ENCODE measurements at regions not wholly inside any gene's neighbourhood (a gene's known extent, or its start where the extent isn't known, plus 50 kb on each side); places are given as distances from the start of the nearest gene placed in this dataset.

- TF ChIP-seq CTCF (conservative IDR thresholded peaks at IDR 0.05 in 1 of 2, IDR thresholded peaks at IDR 0.05 in 1 of 2; ENCODE audit: low read depth in 1 of 2, low read length in 2 of 2) (no peak), EZH2 (IDR thresholded peaks at IDR 0.05; ENCODE audit: low read length, missing control alignments) (no peak)
Observed at GRCh38 chr14:39500253-39500652, 68.0 kb upstream of the FBXO33 start.

Measured in fibroblast of lung (primary cell).